ENCODE measurements at regions not wholly inside any gene's neighbourhood (a gene's known extent, or its start where the extent isn't known, plus 50 kb on each side); places are given as distances from the start of the nearest gene placed in this dataset.

DNA sequence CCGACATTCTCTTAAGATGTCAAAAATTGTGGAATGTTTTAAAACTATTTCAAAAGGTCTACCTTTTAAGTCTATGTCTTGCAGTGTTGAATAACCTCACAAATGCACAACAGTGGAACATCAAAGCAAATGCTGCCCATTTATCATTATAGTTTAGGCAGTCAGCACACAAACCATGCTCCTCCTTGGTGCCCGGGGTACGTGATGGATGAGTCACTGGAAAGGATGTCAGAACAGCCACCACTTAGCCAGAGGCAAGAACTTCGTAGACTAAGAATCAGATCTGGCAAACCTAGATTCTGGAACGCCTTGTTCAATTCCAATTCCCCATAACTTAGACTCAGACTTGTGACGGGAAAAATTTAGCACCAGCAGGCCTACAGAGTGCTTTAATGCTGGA, 343.6 kb downstream of the FGF9 start:
- H3K4me3 ChIP-seq (replicated peaks in 1 of 4; ENCODE audit: control extremely low read depth in 1 of 4, insufficient read depth in 1 of 4, low read depth in 3 of 4, low read length in 4 of 4): no peak overlapping the region
- no peak for TF ChIP-seq EZH2 (IDR thresholded peaks at IDR 0.05; ENCODE audit: low read length, missing control alignments)
- TF ChIP-seq, protein P1, sequence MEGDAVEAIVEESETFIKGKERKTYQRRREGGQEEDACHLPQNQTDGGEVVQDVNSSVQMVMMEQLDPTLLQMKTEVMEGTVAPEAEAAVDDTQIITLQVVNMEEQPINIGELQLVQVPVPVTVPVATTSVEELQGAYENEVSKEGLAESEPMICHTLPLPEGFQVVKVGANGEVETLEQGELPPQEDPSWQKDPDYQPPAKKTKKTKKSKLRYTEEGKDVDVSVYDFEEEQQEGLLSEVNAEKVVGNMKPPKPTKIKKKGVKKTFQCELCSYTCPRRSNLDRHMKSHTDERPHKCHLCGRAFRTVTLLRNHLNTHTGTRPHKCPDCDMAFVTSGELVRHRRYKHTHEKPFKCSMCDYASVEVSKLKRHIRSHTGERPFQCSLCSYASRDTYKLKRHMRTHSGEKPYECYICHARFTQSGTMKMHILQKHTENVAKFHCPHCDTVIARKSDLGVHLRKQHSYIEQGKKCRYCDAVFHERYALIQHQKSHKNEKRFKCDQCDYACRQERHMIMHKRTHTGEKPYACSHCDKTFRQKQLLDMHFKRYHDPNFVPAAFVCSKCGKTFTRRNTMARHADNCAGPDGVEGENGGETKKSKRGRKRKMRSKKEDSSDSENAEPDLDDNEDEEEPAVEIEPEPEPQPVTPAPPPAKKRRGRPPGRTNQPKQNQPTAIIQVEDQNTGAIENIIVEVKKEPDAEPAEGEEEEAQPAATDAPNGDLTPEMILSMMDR (conservative IDR thresholded peaks at IDR 0.05 in 1 of 2, IDR thresholded peaks at IDR 0.05 in 1 of 2; ENCODE audit: low read depth in 1 of 2, low read length in 2 of 2): no peak
- no peaks in the 10 kb centered on the region for H3K9me3 ChIP-seq (ENCODE audit: control insufficient read depth, insufficient read depth, low read depth, low read length)
- H3K27me3 ChIP-seq (ENCODE audit: control insufficient read depth, insufficient read depth, low read length): no peaks in the 10 kb centered on the region
- H3K4me2 ChIP-seq (ENCODE audit: extremely low read depth, insufficient read depth, low read length): no peak overlapping the region
- no peaks in the 10 kb centered on the region for H4K20me1 ChIP-seq (ENCODE audit: control insufficient read depth, extremely low read depth, insufficient read depth, low read length)
- H3K9ac ChIP-seq (ENCODE audit: insufficient read depth, low read length): no peak overlapping the region
- DNase-seq (ENCODE audit: low read depth in 2 of 2): no peak
- no peak overlapping the region for H2AFZ ChIP-seq (ENCODE audit: low read length)
- H3K4me1 ChIP-seq (ENCODE audit: control insufficient read depth, extremely low read depth, insufficient read depth, low read length): no peaks in the 10 kb centered on the region
- H3K27ac ChIP-seq (ENCODE audit: insufficient read depth, low read length): no peak overlapping the region
- H3K79me2 ChIP-seq (ENCODE audit: control insufficient read depth, insufficient read depth, low read length): no peaks in the 10 kb centered on the region
- no peaks in the 10 kb centered on the region for H3K36me3 ChIP-seq (ENCODE audit: control insufficient read depth, insufficient read depth, low read length)

DNA sequence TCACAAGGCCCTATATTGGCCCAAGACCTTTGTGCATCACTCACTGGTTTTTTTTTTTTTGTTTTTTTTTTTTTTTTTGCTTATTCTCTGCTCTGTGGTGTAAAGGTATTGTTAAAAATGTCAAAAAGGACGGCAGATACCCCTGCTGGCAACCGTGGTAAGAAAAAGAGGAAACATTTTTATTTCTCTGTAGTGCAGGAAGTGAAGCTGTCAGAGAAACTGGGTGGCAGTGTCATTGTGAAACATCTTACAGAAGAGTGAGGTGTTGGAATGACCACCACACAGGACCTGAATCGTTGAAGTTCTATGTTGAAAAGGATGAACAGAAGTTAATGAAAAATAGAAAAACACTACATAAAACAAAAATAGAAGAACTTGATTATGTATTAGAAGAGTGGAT, 346.4 kb downstream of the FGF9 start:
- DNase-seq (ENCODE audit: low read depth in 2 of 2): no peak
- H3K4me1 ChIP-seq (ENCODE audit: control insufficient read depth, extremely low read depth, insufficient read depth, low read length): no peaks in the 10 kb centered on the region
- H4K20me1 ChIP-seq (ENCODE audit: control insufficient read depth, extremely low read depth, insufficient read depth, low read length): no peaks in the 10 kb centered on the region
- H3K79me2 ChIP-seq (ENCODE audit: control insufficient read depth, insufficient read depth, low read length): no peaks in the 10 kb centered on the region
- no peaks in the 10 kb centered on the region for H3K27me3 ChIP-seq (ENCODE audit: control insufficient read depth, insufficient read depth, low read length)
- no peak for TF ChIP-seq EZH2 (IDR thresholded peaks at IDR 0.05; ENCODE audit: low read length, missing control alignments)
- H3K9me3 ChIP-seq (ENCODE audit: control insufficient read depth, insufficient read depth, low read depth, low read length): no peaks in the 10 kb centered on the region
- H3K4me3 ChIP-seq (replicated peaks in 1 of 4; ENCODE audit: control extremely low read depth in 1 of 4, insufficient read depth in 1 of 4, low read depth in 3 of 4, low read length in 4 of 4): no peak overlapping the region
- H3K27ac ChIP-seq (ENCODE audit: insufficient read depth, low read length): no peak overlapping the region
- no peak overlapping the region for H3K9ac ChIP-seq (ENCODE audit: insufficient read depth, low read length)
- H2AFZ ChIP-seq (ENCODE audit: low read length): no peak overlapping the region
- H3K36me3 ChIP-seq (ENCODE audit: control insufficient read depth, insufficient read depth, low read length): no peaks in the 10 kb centered on the region
- no peak overlapping the region for H3K4me2 ChIP-seq (ENCODE audit: extremely low read depth, insufficient read depth, low read length)

DNA sequence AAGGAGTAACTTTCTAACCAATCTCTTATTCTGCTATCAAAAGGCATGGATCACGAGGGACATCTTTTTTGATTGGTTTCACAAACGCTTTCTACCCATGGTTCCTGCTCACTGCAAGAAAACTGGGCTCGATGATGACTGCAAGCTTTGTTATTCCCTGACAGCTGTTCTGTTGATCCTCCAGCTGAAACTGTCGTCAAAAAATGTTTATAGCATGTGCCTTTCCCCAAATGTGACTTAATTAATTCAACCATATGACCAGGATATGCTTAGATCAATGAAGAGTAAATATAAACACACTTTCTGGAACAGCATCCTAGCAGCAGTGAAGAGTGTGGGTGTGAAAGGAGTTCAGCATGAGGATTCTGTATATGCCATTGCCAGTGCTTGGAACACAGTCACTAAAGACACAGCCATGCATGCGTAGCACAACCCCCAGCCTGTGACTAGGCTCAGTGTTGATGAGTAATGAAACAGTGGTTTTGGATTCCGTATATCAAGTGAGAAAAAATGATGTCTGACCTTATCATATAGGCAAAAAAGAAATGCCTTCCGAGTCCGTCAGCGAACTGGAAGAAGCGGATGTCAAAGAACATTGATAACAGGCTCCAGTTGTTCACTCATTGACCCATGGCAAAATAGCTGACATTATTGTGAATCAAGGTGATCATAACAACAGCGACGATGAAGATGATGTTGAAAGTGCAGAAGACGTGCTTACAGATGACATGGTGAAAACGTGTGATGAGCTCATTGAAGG, 347.4 kb downstream of the FGF9 start:
- no peak overlapping the region for H3K27ac ChIP-seq (ENCODE audit: insufficient read depth, low read length)
- no peaks in the 10 kb centered on the region for H3K27me3 ChIP-seq (ENCODE audit: control insufficient read depth, insufficient read depth, low read length)
- H3K9ac ChIP-seq (ENCODE audit: insufficient read depth, low read length): no peak overlapping the region
- no peaks in the 10 kb centered on the region for H3K9me3 ChIP-seq (ENCODE audit: control insufficient read depth, insufficient read depth, low read depth, low read length)
- H3K4me2 ChIP-seq (ENCODE audit: extremely low read depth, insufficient read depth, low read length): no peak overlapping the region
- no peaks in the 10 kb centered on the region for H4K20me1 ChIP-seq (ENCODE audit: control insufficient read depth, extremely low read depth, insufficient read depth, low read length)
- H3K36me3 ChIP-seq (ENCODE audit: control insufficient read depth, insufficient read depth, low read length): no peaks in the 10 kb centered on the region
- TF ChIP-seq, protein P1 (conservative IDR thresholded peaks at IDR 0.05 in 1 of 2, IDR thresholded peaks at IDR 0.05 in 1 of 2; ENCODE audit: low read depth in 1 of 2, low read length in 2 of 2): no peak
- TF ChIP-seq EZH2 (IDR thresholded peaks at IDR 0.05; ENCODE audit: low read length, missing control alignments): no peak
- no peaks in the 10 kb centered on the region for H3K4me1 ChIP-seq (ENCODE audit: control insufficient read depth, extremely low read depth, insufficient read depth, low read length)
- no peaks in the 10 kb centered on the region for H3K79me2 ChIP-seq (ENCODE audit: control insufficient read depth, insufficient read depth, low read length)
- no peak overlapping the region for H3K4me3 ChIP-seq (replicated peaks in 1 of 4; ENCODE audit: control extremely low read depth in 1 of 4, insufficient read depth in 1 of 4, low read depth in 3 of 4, low read length in 4 of 4)
- no peak overlapping the region for H2AFZ ChIP-seq (ENCODE audit: low read length)
- DNase-seq (ENCODE audit: low read depth in 2 of 2): peak in 1 of 2 donors; percentile 32
